IPS DF 6.9 (cell line): ENCODE measurements at regions not wholly inside any gene's neighbourhood (a gene's known extent, or its start where the extent isn't known, plus 50 kb on each side); places are given as distances from the start of the nearest gene placed in this dataset.

Experiments
- DNase-seq: peaks from one replicate; pipeline ENCODE4 v3.0.0-alpha.2; 2013; ENCODE audit warnings: low read depth, low spot score
- H3K27ac ChIP-seq: one replicate; pipeline ENCODE4 v1.5.1; 2013; ENCODE audit warnings: low read length, control low read depth
- H3K27me3 ChIP-seq: 2 replicates; pipeline ENCODE4 v1.6.1; 2013; ENCODE audit warnings: mild to moderate bottlenecking, low read length; ENCODE audit not compliant: control insufficient read depth, insufficient read depth
- H3K36me3 ChIP-seq: 2 replicates; pipeline ENCODE4 v1.6.1; 2013; ENCODE audit warnings: low read length; ENCODE audit not compliant: control insufficient read depth, insufficient read depth
- H3K4me1 ChIP-seq: 2 replicates; pipeline ENCODE4 v1.6.1; 2013; ENCODE audit warnings: low read length; ENCODE audit not compliant: control insufficient read depth, insufficient read depth
- H3K4me3 ChIP-seq: 2 replicates; pipeline ENCODE4 v1.5.1; 2013; ENCODE audit warnings: mild to moderate bottlenecking, low read length
- H3K9me3 ChIP-seq: 2 replicates; pipeline ENCODE4 v1.6.1; 2013; ENCODE audit warnings: low read length, inconsistent platforms; ENCODE audit not compliant: control insufficient read depth, insufficient read depth
- WGBS: extraction: QIAGEN DNeasy Blood & Tissue Kit; methylation state at CpG from one replicate; pipeline ENCODE4 v1.1.7; 2013; ENCODE audit warnings: mixed read lengths, missing lambda C conversion rate; ENCODE audit not compliant: insufficient read length, insufficient coverage; 5-methylcytosine and 5-hydroxymethylcytosine counted together

DNA sequence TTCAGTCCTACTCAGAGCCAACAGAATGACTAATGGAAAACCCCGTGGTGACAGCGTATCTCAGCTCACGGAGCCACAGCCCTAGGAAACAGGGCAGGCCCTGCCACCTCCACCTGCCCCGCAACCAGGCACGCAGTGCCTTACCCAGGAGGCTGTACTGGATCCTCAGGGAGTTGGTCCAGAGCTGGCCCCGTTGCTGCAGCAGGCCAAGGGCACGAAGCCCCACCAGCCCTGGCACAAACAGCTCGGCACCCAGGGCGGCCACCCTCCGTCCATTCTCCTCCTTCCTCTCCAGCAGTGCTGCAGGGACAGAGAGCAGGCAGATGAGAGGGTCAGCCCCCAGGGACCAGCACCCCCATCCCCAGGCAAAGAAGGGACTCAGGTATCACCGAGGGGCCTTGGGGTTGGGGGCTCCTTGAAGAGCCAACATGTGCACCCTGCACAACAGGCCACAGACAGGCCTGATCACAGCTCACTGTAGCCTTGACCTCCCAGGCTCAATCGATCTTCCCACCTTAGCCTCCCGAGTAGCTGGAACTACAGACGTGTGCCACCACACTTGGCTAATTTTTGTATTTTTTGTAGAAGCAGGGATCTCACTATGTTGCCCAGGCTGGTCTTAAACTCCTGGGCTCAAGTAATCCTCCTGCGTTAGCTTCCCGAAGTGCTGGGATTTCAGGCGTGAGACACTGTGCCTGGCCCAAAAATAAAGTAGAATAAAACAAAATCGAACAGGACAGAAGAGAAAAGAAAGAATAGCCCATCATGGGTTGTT, 115.7 kb downstream of the RMI2 start:
- no peaks in the 10 kb centered on the region; the same call in 1 of the 2 replicates for H3K4me1 ChIP-seq
- no peaks in the 10 kb centered on the region for H3K27me3 ChIP-seq
- H3K4me3 ChIP-seq = no peak overlapping the region
- H3K36me3 ChIP-seq = no peaks in the 10 kb centered on the region
- H3K27ac ChIP-seq = no peak overlapping the region
- no CpG with 5 or more reads among the region's 18 CpGs for WGBS
- H3K9me3 ChIP-seq = no peaks in the 10 kb centered on the region
- no peak for DNase-seq

GRCh38 chr16:11461595-11461990, 116.3 kb downstream of the RMI2 start:
- Histone ChIP-seq H3K36me3 (no peaks in the 10 kb centered on the region), H3K4me3 (no peak overlapping the region), H3K4me1 (no peaks in the 10 kb centered on the region; the same call in 1 of the 2 replicates), H3K9me3 (no peaks in the 10 kb centered on the region), H3K27me3 (no peaks in the 10 kb centered on the region), H3K27ac (no peak overlapping the region)
- no CpG with 5 or more reads among the region's 6 CpGs for WGBS
- no peak for DNase-seq

DNA sequence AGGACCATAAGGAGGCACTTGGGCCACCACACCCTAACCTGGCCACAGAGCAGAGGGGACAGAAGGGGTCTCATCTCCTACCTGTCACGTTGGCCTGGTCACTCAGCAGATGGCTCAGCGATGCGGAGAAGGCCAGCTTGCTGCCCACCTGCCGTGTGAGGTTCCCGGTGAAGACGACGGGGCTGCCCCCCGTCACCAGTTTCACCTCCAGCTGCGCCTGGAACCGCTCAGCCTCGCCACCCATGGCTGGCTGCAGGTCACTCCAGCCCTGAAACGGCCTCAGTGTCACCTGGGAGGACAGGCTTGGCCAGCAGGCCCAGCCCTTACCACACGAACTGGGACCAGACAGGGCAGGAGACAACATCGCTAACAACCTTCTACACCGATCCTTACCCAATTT, 116.8 kb downstream of the RMI2 start:
- no peak for DNase-seq
- Histone ChIP-seq H3K4me3 (no peak overlapping the region), H3K27me3 (no peaks in the 10 kb centered on the region), H3K36me3 (no peaks in the 10 kb centered on the region), H3K27ac (no peak overlapping the region), H3K9me3 (no peaks in the 10 kb centered on the region), H3K4me1 (no peaks in the 10 kb centered on the region; the same call in 1 of the 2 replicates)
- no CpG with 5 or more reads among the region's 15 CpGs for WGBS

DNA sequence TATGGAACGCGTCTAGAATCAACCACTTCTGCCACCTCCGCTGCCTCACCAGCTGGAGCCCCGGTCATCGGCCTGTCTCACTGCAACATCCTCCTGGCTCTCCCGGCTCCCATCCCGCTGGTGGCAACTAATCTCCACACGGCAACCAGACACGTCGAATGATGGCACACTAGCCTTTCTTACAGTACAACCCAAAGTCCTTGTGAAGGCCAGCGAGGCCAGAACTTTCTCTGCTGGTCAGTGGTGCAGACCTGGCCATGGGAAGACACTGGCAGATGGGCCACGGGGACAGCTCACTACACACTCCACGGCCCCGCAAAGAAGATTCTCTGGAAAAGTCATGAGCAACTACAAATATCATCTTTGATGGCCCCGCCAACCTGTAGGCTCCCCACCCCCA, 117.6 kb downstream of the RMI2 start:
- Histone ChIP-seq H3K4me3 (no peak overlapping the region), H3K27ac (no peak overlapping the region), H3K27me3 (no peaks in the 10 kb centered on the region), H3K4me1 (no peaks in the 10 kb centered on the region; the same call in 1 of the 2 replicates), H3K9me3 (no peaks in the 10 kb centered on the region), H3K36me3 (no peaks in the 10 kb centered on the region)
- DNase-seq = no peak
- WGBS = no CpG with 5 or more reads among the region's 15 CpGs

DNA sequence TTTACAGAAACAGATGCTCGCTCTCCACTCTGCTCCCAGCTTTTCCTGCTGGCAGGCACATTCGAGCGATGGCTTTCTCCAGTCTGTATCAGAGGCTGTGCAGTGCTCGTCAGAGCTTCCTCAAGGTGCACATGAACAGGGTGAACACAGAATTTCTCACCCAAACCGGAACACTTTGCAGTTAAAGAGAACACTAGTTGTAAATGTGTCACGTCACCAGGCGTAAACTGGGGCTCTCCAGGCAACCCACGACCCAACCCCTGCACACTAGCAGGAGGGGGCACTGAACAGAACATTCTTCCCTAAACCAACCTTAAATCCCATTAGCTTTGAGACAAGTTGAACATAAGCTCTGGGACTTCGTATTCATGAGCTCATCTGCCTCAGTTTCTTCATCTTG, 119.0 kb downstream of the RMI2 start:
- Histone ChIP-seq H3K27me3 (no peaks in the 10 kb centered on the region), H3K4me3 (no peak overlapping the region), H3K36me3 (no peaks in the 10 kb centered on the region), H3K9me3 (no peaks in the 10 kb centered on the region), H3K27ac (no peak overlapping the region), H3K4me1 (no peaks in the 10 kb centered on the region; the same call in 1 of the 2 replicates)
- WGBS = no CpG with 5 or more reads among the region's 9 CpGs
- DNase-seq = no peak

GRCh38 chr16:11465675-11466074, 120.4 kb downstream of the RMI2 start:
- Histone ChIP-seq H3K4me3 (no peak overlapping the region), H3K27ac (no peak overlapping the region), H3K36me3 (no peaks in the 10 kb centered on the region), H3K9me3 (no peaks in the 10 kb centered on the region), H3K4me1 (no peaks in the 10 kb centered on the region; the same call in 1 of the 2 replicates), H3K27me3 (no peaks in the 10 kb centered on the region)
- no peak for DNase-seq
- WGBS = 100% methylated on average over 2 of the region's 5 CpGs

GRCh38 chr16:11470676-11471415, 115.9 kb downstream of the LITAF start:
- H3K27me3 ChIP-seq = no peaks in the 10 kb centered on the region
- no peak for DNase-seq
- no peak overlapping the region; the same call in 1 of the 2 replicates for H3K4me3 ChIP-seq
- no peak overlapping the region for H3K27ac ChIP-seq
- H3K4me1 ChIP-seq = no peaks in the 10 kb centered on the region
- WGBS = no CpG with 5 or more reads among the region's 17 CpGs
- no peaks in the 10 kb centered on the region for H3K9me3 ChIP-seq
- 0 out of 2 replicates have a peak, but pooled peaks cover 3% of the 10 kb centered on the region for H3K36me3 ChIP-seq

DNA sequence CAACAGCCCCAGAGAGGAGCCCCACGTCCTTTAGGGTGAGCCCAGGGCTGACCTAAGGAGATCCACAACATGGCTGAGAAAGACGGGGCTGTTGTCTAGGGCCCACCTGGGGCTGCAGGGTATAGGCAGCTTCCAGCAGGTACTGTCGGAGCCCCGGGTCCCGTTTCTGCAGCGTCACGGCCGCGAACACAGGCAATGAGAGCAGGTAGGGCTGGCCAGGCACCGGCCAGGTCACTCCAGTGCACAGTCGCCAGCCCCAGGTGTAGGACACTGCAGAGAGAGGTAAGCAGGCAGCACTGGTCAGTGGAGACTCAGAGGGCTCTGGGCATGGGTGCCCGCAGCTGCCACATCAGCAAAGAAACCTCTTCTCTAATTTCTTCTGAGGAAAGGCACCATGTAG, 115.2 kb downstream of the LITAF start:
- no peak for DNase-seq
- Histone ChIP-seq H3K36me3 (0 out of 2 replicates have a peak, but pooled peaks cover 3% of the 10 kb centered on the region), H3K27me3 (no peaks in the 10 kb centered on the region), H3K9me3 (no peaks in the 10 kb centered on the region), H3K4me3 (no peak overlapping the region), H3K27ac (no peak overlapping the region), H3K4me1 (no peaks in the 10 kb centered on the region)
- WGBS = no CpG with 5 or more reads among the region's 12 CpGs

GRCh38 chr16:11472410-11472809, 114.3 kb downstream of the LITAF start:
- 0 out of 2 replicates have a peak, but pooled peaks cover 3% of the 10 kb centered on the region for H3K36me3 ChIP-seq
- DNase-seq = no peak
- no CpG with 5 or more reads among the region's 4 CpGs for WGBS
- no peak overlapping the region for H3K27ac ChIP-seq
- no peak overlapping the region for H3K4me3 ChIP-seq
- H3K4me1 ChIP-seq = no peaks in the 10 kb centered on the region
- H3K27me3 ChIP-seq = no peaks in the 10 kb centered on the region
- no peaks in the 10 kb centered on the region for H3K9me3 ChIP-seq

- Histone ChIP-seq H3K36me3 (0 out of 2 replicates have a peak, but pooled peaks cover 3% of the 10 kb centered on the region), H3K4me3 (no peak overlapping the region), H3K4me1 (no peaks in the 10 kb centered on the region), H3K27me3 (no peaks in the 10 kb centered on the region), H3K9me3 (no peaks in the 10 kb centered on the region), H3K27ac (no peak overlapping the region)
- no CpG with 5 or more reads among the region's 9 CpGs for WGBS
- no peak for DNase-seq
Measured at GRCh38 chr16:11472851-11473250, 113.9 kb downstream of the LITAF start.
